ENCODE measurements at regions not wholly inside any gene's neighbourhood (a gene's known extent, or its start where the extent isn't known, plus 50 kb on each side); places are given as distances from the start of the nearest gene placed in this dataset.

GRCh38 chr12:115378291-115378690, 694.3 kb upstream of the TBX3 start:
- TF ChIP-seq CTCF (IDR thresholded peaks at IDR 0.05; ENCODE audit: poor library complexity) (no peak), EZH2 (IDR thresholded peaks at IDR 0.05; ENCODE audit: borderline replicate concordance) (no peak)

Measured in hepatocyte (in vitro differentiated cells).